ENCODE measurements at regions not wholly inside any gene's neighbourhood (a gene's known extent, or its start where the extent isn't known, plus 50 kb on each side); places are given as distances from the start of the nearest gene placed in this dataset.

GRCh38 chr3:102646557-102646956 is 211.7 kb downstream of the ZPLD1 start:
- TF ChIP-seq POLR2A (IDR thresholded peaks at IDR 0.05) (no peak), CTCF (IDR thresholded peaks at IDR 0.05) (no peak)
- intact Hi-C loops (cut with DNase I) = no loop called here
- no peaks in the 10 kb centered on the region for H3K9me3 ChIP-seq (replicated peaks in 1 of 3)
- no peak for DNase-seq
- 80 to 86% (median 83%) methylated on average over 2 of the region's 2 CpGs for WGBS, 4 donors
- no peak overlapping the region for H3K27ac ChIP-seq
- H3K4me3 ChIP-seq = no peak overlapping the region
- no peaks in the 10 kb centered on the region for H3K27me3 ChIP-seq
- no peaks in the 10 kb centered on the region for H3K4me1 ChIP-seq (replicated peaks in 1 of 2)
- no peaks in the 10 kb centered on the region for H3K36me3 ChIP-seq (replicated peaks in 1 of 2)

GRCh38 chr3:102660653-102661052 is 225.8 kb downstream of the ZPLD1 start:
- no peak for DNase-seq
- intact Hi-C loops (cut with DNase I) = no loop called here
- WGBS, 4 donors = 83 to 98% (median 91%) methylated on average over 3 of the region's 3 CpGs

GRCh38 chr3:102661707-102662497 is 227.1 kb downstream of the ZPLD1 start:
- no peak for DNase-seq
- Histone ChIP-seq H3K9me3 (replicated peaks in 1 of 3) (no peaks in the 10 kb centered on the region), H3K4me3 (no peak overlapping the region), H3K36me3 (replicated peaks in 1 of 2) (no peaks in the 10 kb centered on the region), H3K4me1 (replicated peaks in 1 of 2) (no peaks in the 10 kb centered on the region), H3K27ac (no peak overlapping the region), H3K27me3 (no peaks in the 10 kb centered on the region)
- TF ChIP-seq POLR2A (IDR thresholded peaks at IDR 0.05) (no peak), CTCF (IDR thresholded peaks at IDR 0.05) (no peak)
- intact Hi-C loops (cut with DNase I) = no loop called here
- WGBS, 4 donors = 70 to 78% (median 74%) methylated on average over 5 of the region's 5 CpGs

More at GRCh38 chr3:102660653-102661052, 225.8 kb downstream of the ZPLD1 start:
- no peaks in the 10 kb centered on the region for H3K36me3 ChIP-seq (replicated peaks in 1 of 2)
- no peaks in the 10 kb centered on the region for H3K27me3 ChIP-seq
- TF ChIP-seq POLR2A (IDR thresholded peaks at IDR 0.05) = no peak
- no peak for TF ChIP-seq CTCF (IDR thresholded peaks at IDR 0.05)
- no peaks in the 10 kb centered on the region for H3K4me1 ChIP-seq (replicated peaks in 1 of 2)
- H3K27ac ChIP-seq = no peak overlapping the region
- H3K4me3 ChIP-seq = no peak overlapping the region
- no peaks in the 10 kb centered on the region for H3K9me3 ChIP-seq (replicated peaks in 1 of 3)

GRCh38 chr3:102662498-102662772 is 227.6 kb downstream of the ZPLD1 start:
- no peak for DNase-seq
- Histone ChIP-seq H3K36me3 (replicated peaks in 1 of 2) (no peaks in the 10 kb centered on the region), H3K27ac (no peak overlapping the region), H3K9me3 (replicated peaks in 1 of 3) (no peaks in the 10 kb centered on the region), H3K4me1 (replicated peaks in 1 of 2) (no peaks in the 10 kb centered on the region), H3K4me3 (no peak overlapping the region), H3K27me3 (no peaks in the 10 kb centered on the region)
- TF ChIP-seq CTCF (IDR thresholded peaks at IDR 0.05) (no peak), POLR2A (IDR thresholded peaks at IDR 0.05) (no peak)
- intact Hi-C loops (cut with DNase I) = no loop called here
